ENCODE measurements at regions not wholly inside any gene's neighbourhood (a gene's known extent, or its start where the extent isn't known, plus 50 kb on each side); places are given as distances from the start of the nearest gene placed in this dataset.
"Not testable (repeated sequence)": the region's sequence is repeated elsewhere in the genome, so short reads cannot be mapped to it uniquely, and the experiment has no call there.

DNA sequence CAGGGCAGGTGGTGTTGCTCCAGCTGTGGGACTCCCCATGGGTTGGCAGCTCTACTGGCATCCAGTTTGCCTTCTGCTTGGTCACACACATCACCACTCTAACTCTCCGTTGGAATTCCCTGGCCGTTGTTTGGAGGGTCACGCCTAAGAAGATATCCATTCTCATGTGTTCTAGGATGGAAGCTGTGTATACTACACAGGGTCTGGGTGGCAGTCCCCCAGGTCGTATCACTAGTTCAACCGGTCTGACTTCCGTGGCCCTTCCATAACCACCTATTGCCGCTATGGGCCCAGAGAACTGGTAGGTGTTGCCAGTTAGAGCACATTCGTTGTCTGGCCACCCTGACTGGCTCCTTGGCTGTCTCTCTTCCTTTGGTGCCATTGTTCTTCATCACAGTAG is 456.3 kb downstream of the TMEM121 start:
- no peak overlapping the region for H3K4me3 ChIP-seq
- no peaks in the 10 kb centered on the region for H3K9me3 ChIP-seq
- TF ChIP-seq, protein P1, sequence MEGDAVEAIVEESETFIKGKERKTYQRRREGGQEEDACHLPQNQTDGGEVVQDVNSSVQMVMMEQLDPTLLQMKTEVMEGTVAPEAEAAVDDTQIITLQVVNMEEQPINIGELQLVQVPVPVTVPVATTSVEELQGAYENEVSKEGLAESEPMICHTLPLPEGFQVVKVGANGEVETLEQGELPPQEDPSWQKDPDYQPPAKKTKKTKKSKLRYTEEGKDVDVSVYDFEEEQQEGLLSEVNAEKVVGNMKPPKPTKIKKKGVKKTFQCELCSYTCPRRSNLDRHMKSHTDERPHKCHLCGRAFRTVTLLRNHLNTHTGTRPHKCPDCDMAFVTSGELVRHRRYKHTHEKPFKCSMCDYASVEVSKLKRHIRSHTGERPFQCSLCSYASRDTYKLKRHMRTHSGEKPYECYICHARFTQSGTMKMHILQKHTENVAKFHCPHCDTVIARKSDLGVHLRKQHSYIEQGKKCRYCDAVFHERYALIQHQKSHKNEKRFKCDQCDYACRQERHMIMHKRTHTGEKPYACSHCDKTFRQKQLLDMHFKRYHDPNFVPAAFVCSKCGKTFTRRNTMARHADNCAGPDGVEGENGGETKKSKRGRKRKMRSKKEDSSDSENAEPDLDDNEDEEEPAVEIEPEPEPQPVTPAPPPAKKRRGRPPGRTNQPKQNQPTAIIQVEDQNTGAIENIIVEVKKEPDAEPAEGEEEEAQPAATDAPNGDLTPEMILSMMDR (IDR thresholded peaks at IDR 0.05) = no peak
- TF ChIP-seq POLR2AphosphoS5 (IDR thresholded peaks at IDR 0.05; ENCODE audit: insufficient read depth in 1 of 2, low read depth in 1 of 2) (no peak), POLR2A (IDR thresholded peaks at IDR 0.05) (no peak)
- H3K27me3 ChIP-seq = no peaks in the 10 kb centered on the region
- intact Hi-C loops (cut with DNase I) = no loop called here
- no peak overlapping the region for H3K27ac ChIP-seq
- no peaks in the 10 kb centered on the region for H3K36me3 ChIP-seq
- no peaks in the 10 kb centered on the region for H3K4me1 ChIP-seq
- no peak for DNase-seq (ENCODE audit: extremely low spot score in 2 of 2)

DNA sequence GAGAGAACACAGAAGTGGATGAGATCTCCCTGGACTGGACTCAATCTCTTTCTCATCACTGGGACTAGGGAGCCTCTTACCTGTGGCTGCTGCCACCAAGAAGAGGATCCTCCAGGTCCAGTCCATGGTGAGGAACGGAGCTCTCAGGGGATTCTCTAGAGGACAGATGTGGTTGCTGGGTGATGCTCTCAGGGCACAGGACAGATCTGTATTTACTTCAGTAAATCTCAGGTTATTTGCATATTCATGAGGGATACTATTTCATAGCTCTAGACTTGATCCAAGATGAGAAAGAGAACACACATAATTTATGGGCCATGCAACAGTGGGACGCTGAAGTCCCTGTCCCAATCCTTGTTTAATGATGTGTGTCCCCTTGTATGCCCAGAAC is 460.5 kb downstream of the TMEM121 start:
- no peaks in the 10 kb centered on the region for H3K36me3 ChIP-seq
- no peak overlapping the region for H3K4me3 ChIP-seq
- TF ChIP-seq, protein P1 (IDR thresholded peaks at IDR 0.05) = no peak
- TF ChIP-seq POLR2AphosphoS5 (IDR thresholded peaks at IDR 0.05; ENCODE audit: insufficient read depth in 1 of 2, low read depth in 1 of 2) (no peak), POLR2A (IDR thresholded peaks at IDR 0.05) (no peak)
- H3K27me3 ChIP-seq = no peaks in the 10 kb centered on the region
- H3K4me1 ChIP-seq = no peaks in the 10 kb centered on the region
- intact Hi-C loops (cut with DNase I) = no loop called here
- no peak overlapping the region for H3K27ac ChIP-seq
- DNase-seq (ENCODE audit: extremely low spot score in 2 of 2) = no peak
- no peaks in the 10 kb centered on the region for H3K9me3 ChIP-seq

DNA sequence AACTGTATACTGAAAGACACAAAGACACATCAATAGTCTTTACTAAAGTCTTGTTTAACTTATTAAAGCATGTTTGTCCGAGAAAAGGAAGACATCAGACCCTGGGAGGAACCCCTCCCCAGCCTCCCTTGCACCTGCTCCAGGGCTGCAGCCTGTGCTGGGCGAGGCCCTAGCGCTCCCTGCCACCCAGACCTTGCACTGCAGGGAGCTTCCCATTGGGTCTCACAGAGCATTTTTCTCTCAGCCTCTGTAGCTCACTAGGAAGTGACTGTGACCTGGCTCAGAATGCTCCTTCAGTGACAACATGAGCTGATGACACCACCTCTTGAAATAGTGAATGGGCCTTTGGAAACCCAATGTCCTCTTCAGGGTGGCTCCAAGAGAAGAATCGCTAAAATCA is 461.2 kb downstream of the TMEM121 start:
- Histone ChIP-seq H3K27ac (no peak overlapping the region), H3K4me1 (no peaks in the 10 kb centered on the region), H3K27me3 (no peaks in the 10 kb centered on the region), H3K36me3 (no peaks in the 10 kb centered on the region), H3K9me3 (no peaks in the 10 kb centered on the region), H3K4me3 (no peak overlapping the region)
- intact Hi-C loops (cut with DNase I) = no loop called here
- TF ChIP-seq POLR2AphosphoS5 (IDR thresholded peaks at IDR 0.05; ENCODE audit: insufficient read depth in 1 of 2, low read depth in 1 of 2) (no peak), POLR2A (IDR thresholded peaks at IDR 0.05) (no peak)
- TF ChIP-seq, protein P1 (IDR thresholded peaks at IDR 0.05) = no peak
- DNase-seq (ENCODE audit: extremely low spot score in 2 of 2) = no peak

DNA sequence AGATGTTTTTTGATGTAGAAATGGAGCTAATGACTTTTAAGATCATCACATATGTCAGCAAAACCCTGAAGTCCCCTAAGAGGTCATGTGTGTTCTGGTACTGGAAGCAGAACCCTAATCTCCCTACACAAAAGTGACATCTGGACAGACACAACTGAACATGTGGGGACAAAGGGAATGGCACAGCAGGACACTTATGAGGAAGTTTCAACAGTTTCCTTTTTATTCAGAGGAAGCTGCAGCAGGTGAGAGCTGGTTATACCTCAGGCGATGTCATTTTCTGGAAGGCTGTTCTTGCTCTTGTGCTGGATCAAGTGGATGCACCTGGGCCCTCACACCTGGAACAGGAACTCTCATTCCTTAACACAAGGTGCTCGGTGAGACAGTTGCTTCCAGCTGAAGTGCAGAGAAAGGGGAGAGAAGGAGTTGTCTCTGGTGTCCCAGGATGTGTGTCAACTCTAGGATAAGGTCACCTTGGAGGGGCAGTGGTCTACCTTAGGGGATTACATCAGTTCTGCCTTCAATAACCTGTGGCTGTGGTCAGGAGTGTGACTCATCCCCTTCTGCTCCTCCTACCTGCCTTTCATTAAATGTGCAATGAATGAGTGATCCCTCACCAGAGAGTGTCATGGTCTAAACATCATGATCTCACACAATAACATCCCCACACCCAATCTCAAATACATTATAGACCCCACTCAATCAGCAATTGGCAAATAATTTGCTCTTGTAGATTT is 463.4 kb downstream of the TMEM121 start:
- Histone ChIP-seq H3K9me3 (no peaks in the 10 kb centered on the region), H3K36me3 (no peaks in the 10 kb centered on the region), H3K27ac (no peak overlapping the region), H3K27me3 (no peaks in the 10 kb centered on the region), H3K4me1 (no peaks in the 10 kb centered on the region), H3K4me3 (no peak overlapping the region)
- intact Hi-C loops (cut with DNase I) = no loop called here
- TF ChIP-seq, protein P1 (IDR thresholded peaks at IDR 0.05) = no peak
- TF ChIP-seq POLR2AphosphoS5 (IDR thresholded peaks at IDR 0.05; ENCODE audit: insufficient read depth in 1 of 2, low read depth in 1 of 2) = no peak
- no peak for TF ChIP-seq POLR2A (IDR thresholded peaks at IDR 0.05)
- DNase-seq (ENCODE audit: extremely low spot score in 2 of 2) = no peak

DNA sequence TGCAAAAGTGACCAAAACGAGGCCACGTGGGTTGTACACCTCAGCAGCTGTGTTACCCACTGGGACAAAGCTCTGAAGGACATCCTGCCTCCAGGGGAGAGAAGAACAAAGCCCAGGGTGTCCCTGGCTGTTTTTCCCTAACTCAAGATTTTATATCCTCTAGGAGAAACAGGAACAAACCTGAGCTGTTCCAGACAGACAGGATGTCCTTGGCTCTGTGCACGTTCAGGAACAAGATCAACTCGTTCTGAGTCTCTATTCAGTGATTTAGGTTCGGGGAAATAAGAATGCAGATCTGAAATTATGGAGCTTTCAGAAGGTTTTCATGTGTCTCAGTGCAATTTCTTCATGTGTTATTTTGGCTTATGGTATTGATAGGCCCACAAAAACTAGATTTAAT is 465.3 kb downstream of the TMEM121 start:
- H3K36me3 ChIP-seq; H3K27me3 ChIP-seq; H3K27ac ChIP-seq; DNase-seq (ENCODE audit: extremely low spot score in 2 of 2); intact Hi-C loops (cut with DNase I); H3K4me3 ChIP-seq; H3K4me1 ChIP-seq; H3K9me3 ChIP-seq: not testable (repeated sequence)
